ENCODE measurements at regions not wholly inside any gene's neighbourhood (a gene's known extent, or its start where the extent isn't known, plus 50 kb on each side); places are given as distances from the start of the nearest gene placed in this dataset.

- DNase-seq: no peak
- Histone ChIP-seq H3K36me3 (no peaks in the 10 kb centered on the region), H3K9me3 (no peaks in the 10 kb centered on the region), H3K27ac (no peak overlapping the region), H3K27me3 (no peaks in the 10 kb centered on the region), H3K4me3 (no peak overlapping the region), H3K4me1 (no peaks in the 10 kb centered on the region)
- WGBS, 2 donors: 81 to 89% methylated on average over 3 of the region's 3 CpGs
- intact Hi-C loops (cut with DNase I): no loop called here
- TF ChIP-seq POLR2A (IDR thresholded peaks at IDR 0.05): no peak
Measured at GRCh38 chr4:146029147-146029546, 90.5 kb upstream of the ZNF827 start.

GRCh38 chr4:146027761-146028160 is 89.1 kb upstream of the ZNF827 start:
- TF ChIP-seq POLR2A (IDR thresholded peaks at IDR 0.05) (no peak), CTCF (IDR thresholded peaks at IDR 0.05) (no peak), EP300 (IDR thresholded peaks at IDR 0.05) (no peak), POLR2AphosphoS5 (IDR thresholded peaks at IDR 0.05) (no peak)
- H3K27ac ChIP-seq: no peak overlapping the region
- H3K4me1 ChIP-seq: no peaks in the 10 kb centered on the region
- intact Hi-C loops (cut with DNase I): no loop called here
- H3K9me3 ChIP-seq: no peaks in the 10 kb centered on the region
- no peaks in the 10 kb centered on the region for H3K36me3 ChIP-seq
- no peaks in the 10 kb centered on the region for H3K27me3 ChIP-seq
- no peak for DNase-seq
- no peak overlapping the region for H3K4me3 ChIP-seq
- 94 to 95% methylated on average over 1 of the region's 1 CpG for WGBS, 2 donors

GRCh38 chr4:146023334-146023967 is 84.8 kb upstream of the ZNF827 start:
- H3K36me3 ChIP-seq: no peaks in the 10 kb centered on the region
- TF ChIP-seq EP300 (IDR thresholded peaks at IDR 0.05) (no peak), POLR2A (IDR thresholded peaks at IDR 0.05) (no peak), CTCF (IDR thresholded peaks at IDR 0.05) (no peak), POLR2AphosphoS5 (IDR thresholded peaks at IDR 0.05) (no peak)
- 61 to 75% methylated on average over 3 of the region's 3 CpGs for WGBS, 2 donors
- no peak overlapping the region for H3K27ac ChIP-seq
- H3K27me3 ChIP-seq: no peaks in the 10 kb centered on the region
- intact Hi-C loops (cut with DNase I): no loop called here
- H3K4me1 ChIP-seq: no peaks in the 10 kb centered on the region
- no peak overlapping the region for H3K4me3 ChIP-seq
- no peak for DNase-seq
- H3K9me3 ChIP-seq: no peaks in the 10 kb centered on the region

GRCh38 chr4:146022541-146022940 is 83.9 kb upstream of the ZNF827 start:
- Histone ChIP-seq H3K27ac (no peak overlapping the region), H3K9me3 (no peaks in the 10 kb centered on the region), H3K4me3 (no peak overlapping the region), H3K27me3 (no peaks in the 10 kb centered on the region), H3K4me1 (no peaks in the 10 kb centered on the region), H3K36me3 (no peaks in the 10 kb centered on the region)
- TF ChIP-seq CTCF (IDR thresholded peaks at IDR 0.05) (no peak), POLR2AphosphoS5 (IDR thresholded peaks at IDR 0.05) (no peak), EP300 (IDR thresholded peaks at IDR 0.05) (no peak), POLR2A (IDR thresholded peaks at IDR 0.05) (no peak)
- intact Hi-C loops (cut with DNase I): no loop called here
- no peak for DNase-seq

GRCh38 chr4:146018247-146018646 is 79.6 kb upstream of the ZNF827 start:
- H3K4me3 ChIP-seq: no peak overlapping the region
- TF ChIP-seq POLR2AphosphoS5 (IDR thresholded peaks at IDR 0.05) (no peak), CTCF (IDR thresholded peaks at IDR 0.05) (no peak), EP300 (IDR thresholded peaks at IDR 0.05) (no peak), POLR2A (IDR thresholded peaks at IDR 0.05) (no peak)
- intact Hi-C loops (cut with DNase I): no loop called here
- DNase-seq: no peak
- H3K9me3 ChIP-seq: no peaks in the 10 kb centered on the region
- no peaks in the 10 kb centered on the region for H3K27me3 ChIP-seq
- H3K4me1 ChIP-seq: no peaks in the 10 kb centered on the region
- H3K27ac ChIP-seq: no peak overlapping the region
- 54 to 80% methylated on average over 1 of the region's 1 CpG for WGBS, 2 donors
- no peaks in the 10 kb centered on the region for H3K36me3 ChIP-seq

All from sigmoid colon (tissue), 6 donors.